HG03196 (cell line): ENCODE measurements at regions not wholly inside any gene's neighbourhood (a gene's known extent, or its start where the extent isn't known, plus 50 kb on each side); places are given as distances from the start of the nearest gene placed in this dataset.
"Not testable (repeated sequence)": the region's sequence is repeated elsewhere in the genome, so short reads cannot be mapped to it uniquely, and the experiment has no call there.

Experiments used
- ATAC-seq: cut with Tn5 transposase; IDR thresholded peaks from one replicate; pipeline ENCODE4 v1.9.1; 2021; ENCODE audit not compliant: unreplicated experiment

- ATAC-seq: no peak
Measured at GRCh38 chr15:62218841-62219240, 53.8 kb upstream of the C2CD4B start.

- ATAC-seq: no peak
Measured at GRCh38 chr15:62219799-62220198, 54.7 kb upstream of the C2CD4B start.

- no peak for ATAC-seq
Measured at GRCh38 chr15:62223020-62223419, 57.9 kb upstream of the C2CD4B start.

GRCh38 chr15:62228604-62229003 lies 63.5 kb upstream of the C2CD4B start:
- no peak for ATAC-seq

- no peak for ATAC-seq
Measured at GRCh38 chr15:62231856-62232255, 66.8 kb upstream of the C2CD4B start.

GRCh38 chr15:62240121-62241096 lies 75.3 kb upstream of the C2CD4B start:
- no peak for ATAC-seq

- ATAC-seq: no peak
Measured at GRCh38 chr15:62241135-62241770, 76.2 kb upstream of the C2CD4B start.

GRCh38 chr15:62242999-62243398 lies 77.9 kb upstream of the C2CD4B start:
- no peak for ATAC-seq

- ATAC-seq: no peak
Measured at GRCh38 chr15:62244762-62245161, 79.7 kb upstream of the C2CD4B start.

GRCh38 chr15:62248277-62248984 lies 83.3 kb upstream of the C2CD4B start:
- no peak for ATAC-seq

- ATAC-seq: no peak
Measured at GRCh38 chr15:62249501-62249900, 84.4 kb upstream of the C2CD4B start.

GRCh38 chr15:62250186-62250585 lies 85.1 kb upstream of the C2CD4B start:
- no peak for ATAC-seq

GRCh38 chr15:62250978-62251377 lies 85.9 kb upstream of the C2CD4B start:
- ATAC-seq: no peak

GRCh38 chr15:62253294-62253693 lies 88.2 kb upstream of the C2CD4B start:
- no peak for ATAC-seq

GRCh38 chr15:62254137-62254934 lies 89.3 kb upstream of the C2CD4B start:
- ATAC-seq: no peak

- ATAC-seq: not testable (repeated sequence)
Measured at GRCh38 chr15:62256430-62256829, 91.3 kb upstream of the C2CD4B start.

- no peak for ATAC-seq
Measured at GRCh38 chr15:62257996-62258521, 93.0 kb upstream of the C2CD4B start.

GRCh38 chr15:62262305-62262941 lies 97.3 kb upstream of the C2CD4B start:
- ATAC-seq: no peak

- no peak for ATAC-seq
Measured at GRCh38 chr15:62264196-62264595, 99.1 kb upstream of the C2CD4B start.

- no peak for ATAC-seq
Measured at GRCh38 chr15:62269504-62269903, 104.4 kb upstream of the C2CD4B start.
